Natural killer cell (primary cell): ENCODE measurements at regions not wholly inside any gene's neighbourhood (a gene's known extent, or its start where the extent isn't known, plus 50 kb on each side); places are given as distances from the start of the nearest gene placed in this dataset.

Experiments used
- ATAC-seq, 3 donors: fragments of 150-1000 bp in 2 of 3; fragments of 200-7000 bp in 1 of 3; cut with Tn5 transposase; 1 replicate in 1 of 3; 2 replicates in 2 of 3; pipeline ENCODE4 v1.10.0; 2021; ENCODE audit warnings: mild to moderate bottlenecking in 2 of 3, moderate library complexity in 2 of 3
- DNase-seq, 2 donors: peaks; one replicate each; pipeline versions ENCODE4 v3.0.0 to v3.0.0-alpha.2; 2013 to 2021; ENCODE audit warnings: mixed read lengths in 1 of 2
- H3K27ac ChIP-seq: one replicate; pipeline ENCODE4 v1.5.1; 2013; ENCODE audit warnings: mild to moderate bottlenecking, low read length
- H3K27me3 ChIP-seq: one replicate; pipeline ENCODE4 v1.6.1; 2013; ENCODE audit warnings: low read length; ENCODE audit not compliant: control insufficient read depth, insufficient read depth
- H3K36me3 ChIP-seq: one replicate; pipeline ENCODE4 v1.6.1; 2013; ENCODE audit warnings: low read length; ENCODE audit not compliant: control insufficient read depth, insufficient read depth
- H3K4me1 ChIP-seq: one replicate; pipeline ENCODE4 v1.6.1; 2013; ENCODE audit warnings: low read length; ENCODE audit not compliant: control insufficient read depth, insufficient read depth
- H3K4me3 ChIP-seq: one replicate; pipeline ENCODE4 v1.5.1; 2013; ENCODE audit warnings: low read length
- H3K9me3 ChIP-seq: one replicate; pipeline ENCODE4 v1.6.1; 2013; ENCODE audit warnings: low read length; ENCODE audit not compliant: control insufficient read depth, insufficient read depth
- H3K27ac Mint-ChIP-seq, 2 donors: one replicate each; pipeline ENCODE4 v1.8.0; 2022; ENCODE audit warnings: mild to moderate bottlenecking in 2 of 2, mixed read lengths in 2 of 2, moderate library complexity in 1 of 2
- H3K27me3 Mint-ChIP-seq, 2 donors: one replicate each; pipeline ENCODE4 v1.8.0; 2022; ENCODE audit warnings: low read depth in 2 of 2, mixed read lengths in 2 of 2
- H3K36me3 Mint-ChIP-seq: one replicate; pipeline ENCODE4 v1.8.0; 2022; ENCODE audit warnings: mixed read lengths
- H3K4me1 Mint-ChIP-seq, 2 donors: one replicate each; pipeline ENCODE4 v1.8.0; 2022; ENCODE audit warnings: mixed read lengths in 2 of 2
- H3K4me3 Mint-ChIP-seq: one replicate; pipeline ENCODE4 v1.8.0; 2022; ENCODE audit warnings: mild to moderate bottlenecking, moderate library complexity, mixed read lengths
- H3K9me3 Mint-ChIP-seq, 2 donors: one replicate each; pipeline ENCODE4 v1.8.0; 2022; ENCODE audit warnings: mixed read lengths in 2 of 2
- WGBS: methylation state at CpG from one replicate; pipeline ENCODE4 v1.1.7; 2013; ENCODE audit warnings: missing lambda C conversion rate; ENCODE audit not compliant: insufficient coverage; 5-methylcytosine and 5-hydroxymethylcytosine counted together
- intact Hi-C: fragments of 100-400 bp; cut with micrococcal nuclease; formaldehyde crosslinking; loops from one replicate; pipeline ENCODE4 v1.14.2; 2022
- TF ChIP-seq, protein P1 (sequence below): fragments of 200-600 bp; IDR thresholded peaks from one replicate; pipeline ENCODE4 v1.8.0; 2022; ENCODE audit warnings: antibody characterized with exemption

DNA sequence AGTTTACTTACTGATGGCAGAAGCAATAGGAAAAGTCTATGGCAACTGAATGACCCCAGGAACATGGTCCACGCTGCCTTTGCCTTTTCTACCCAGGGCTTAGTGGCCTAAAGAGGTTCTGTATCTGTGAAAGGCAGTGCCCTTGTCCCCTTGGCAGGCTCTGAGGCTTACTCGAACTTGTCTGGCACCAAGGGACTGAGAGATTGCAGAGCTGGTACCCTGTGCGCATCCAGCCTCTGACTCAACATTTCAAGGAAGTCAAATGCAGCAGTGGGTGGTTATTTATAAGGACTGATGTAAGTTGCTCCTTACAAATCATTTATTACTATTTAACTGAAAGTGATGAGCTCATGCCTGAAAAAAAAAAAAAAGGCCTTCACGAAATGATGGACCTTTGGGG lies 299.9 kb upstream of the MYOCD start:
- WGBS, result 76% methylated on average over 2 of the region's 4 CpGs
- Histone ChIP-seq H3K27ac (no peak overlapping the region), H3K4me3 (no peak overlapping the region), H3K36me3 (no peaks in the 10 kb centered on the region), H3K27me3 (no peaks in the 10 kb centered on the region), H3K4me1 (no peaks in the 10 kb centered on the region), H3K9me3 (no peaks in the 10 kb centered on the region)
- no peaks in the 10 kb centered on the region for H3K4me1 Mint-ChIP-seq
- TF ChIP-seq, protein P1, sequence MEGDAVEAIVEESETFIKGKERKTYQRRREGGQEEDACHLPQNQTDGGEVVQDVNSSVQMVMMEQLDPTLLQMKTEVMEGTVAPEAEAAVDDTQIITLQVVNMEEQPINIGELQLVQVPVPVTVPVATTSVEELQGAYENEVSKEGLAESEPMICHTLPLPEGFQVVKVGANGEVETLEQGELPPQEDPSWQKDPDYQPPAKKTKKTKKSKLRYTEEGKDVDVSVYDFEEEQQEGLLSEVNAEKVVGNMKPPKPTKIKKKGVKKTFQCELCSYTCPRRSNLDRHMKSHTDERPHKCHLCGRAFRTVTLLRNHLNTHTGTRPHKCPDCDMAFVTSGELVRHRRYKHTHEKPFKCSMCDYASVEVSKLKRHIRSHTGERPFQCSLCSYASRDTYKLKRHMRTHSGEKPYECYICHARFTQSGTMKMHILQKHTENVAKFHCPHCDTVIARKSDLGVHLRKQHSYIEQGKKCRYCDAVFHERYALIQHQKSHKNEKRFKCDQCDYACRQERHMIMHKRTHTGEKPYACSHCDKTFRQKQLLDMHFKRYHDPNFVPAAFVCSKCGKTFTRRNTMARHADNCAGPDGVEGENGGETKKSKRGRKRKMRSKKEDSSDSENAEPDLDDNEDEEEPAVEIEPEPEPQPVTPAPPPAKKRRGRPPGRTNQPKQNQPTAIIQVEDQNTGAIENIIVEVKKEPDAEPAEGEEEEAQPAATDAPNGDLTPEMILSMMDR, result no peak
- H3K27me3 Mint-ChIP-seq, result peaks cover 0 to 2% of the 10 kb centered on the region in 2 donors
- ATAC-seq (no peak), DNase-seq (no peak)
- intact Hi-C loops, result no loop called here
- no peak overlapping the region for H3K4me3 Mint-ChIP-seq
- peaks cover 10 to 12% of the 10 kb centered on the region in 2 donors for H3K9me3 Mint-ChIP-seq
- H3K36me3 Mint-ChIP-seq, result no peaks in the 10 kb centered on the region
- no peak overlapping the region for H3K27ac Mint-ChIP-seq

DNA sequence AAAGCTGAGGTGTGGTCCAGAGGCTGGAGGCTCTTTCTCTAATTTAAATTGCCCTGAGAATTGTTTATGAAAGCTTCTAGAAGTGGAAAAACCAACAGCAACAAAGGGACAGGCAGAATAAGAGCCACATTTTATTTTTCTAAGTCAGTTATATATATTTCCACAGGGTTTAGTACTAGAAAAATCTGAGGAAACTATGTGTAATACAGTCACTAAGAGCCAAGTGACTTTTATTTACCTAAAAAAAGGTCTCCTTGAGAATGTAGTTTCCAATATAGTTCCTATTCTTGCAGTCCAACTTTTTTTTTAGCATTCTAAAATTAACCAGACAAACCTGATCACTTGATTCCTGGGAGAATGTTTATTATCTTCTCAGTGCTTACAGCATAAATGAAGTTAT lies 296.6 kb upstream of the MYOCD start:
- TF ChIP-seq, protein P1, result no peak
- Mint-ChIP-seq H3K4me1 (no peaks in the 10 kb centered on the region), H3K27ac (no peak overlapping the region), H3K4me3 (no peak overlapping the region), H3K27me3 (no peaks in the 10 kb centered on the region), H3K9me3 (peaks cover 10 to 13% of the 10 kb centered on the region in 2 donors), H3K36me3 (no peaks in the 10 kb centered on the region)
- Histone ChIP-seq H3K27ac (no peak overlapping the region), H3K4me3 (no peak overlapping the region), H3K36me3 (no peaks in the 10 kb centered on the region), H3K27me3 (no peaks in the 10 kb centered on the region), H3K9me3 (no peaks in the 10 kb centered on the region), H3K4me1 (no peaks in the 10 kb centered on the region)
- no peak for DNase-seq
- intact Hi-C loops, result no loop called here
- no peak for ATAC-seq

DNA sequence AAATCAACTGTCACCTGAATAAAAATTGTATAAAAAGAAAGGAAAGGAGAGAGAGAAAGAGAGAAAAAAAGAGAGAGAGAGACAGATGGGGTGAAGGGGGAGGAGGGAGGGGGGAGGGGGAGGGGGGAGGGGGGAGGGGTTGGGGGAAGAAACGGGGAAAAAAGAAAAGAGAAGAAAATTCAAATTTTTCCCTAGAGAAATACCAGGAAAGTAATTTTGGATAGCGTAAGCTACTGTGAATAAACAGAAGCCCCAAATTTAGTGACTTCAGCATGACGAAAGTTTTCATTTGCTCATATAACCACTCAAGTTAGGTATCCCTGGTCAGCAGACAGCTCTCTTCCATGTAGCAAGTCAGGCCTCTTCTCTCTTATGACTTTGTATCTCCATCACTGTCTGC lies 289.4 kb upstream of the MYOCD start:
- Mint-ChIP-seq H3K27me3 (no peaks in the 10 kb centered on the region), H3K27ac (no peak overlapping the region), H3K4me3 (no peak overlapping the region), H3K36me3 (no peaks in the 10 kb centered on the region), H3K4me1 (no peaks in the 10 kb centered on the region), H3K9me3 (peaks cover 9% of the 10 kb centered on the region in 2 donors)
- intact Hi-C loops, result no loop called here
- H3K36me3 ChIP-seq, result no peaks in the 10 kb centered on the region
- no peaks in the 10 kb centered on the region for H3K4me1 ChIP-seq
- TF ChIP-seq, protein P1, result no peak
- DNase-seq, result no peak
- no peaks in the 10 kb centered on the region for H3K9me3 ChIP-seq
- no peak for ATAC-seq
- H3K4me3 ChIP-seq, result no peak overlapping the region
- 96% methylated on average over 2 of the region's 3 CpGs for WGBS
- no peaks in the 10 kb centered on the region for H3K27me3 ChIP-seq
- H3K27ac ChIP-seq, result no peak overlapping the region

DNA sequence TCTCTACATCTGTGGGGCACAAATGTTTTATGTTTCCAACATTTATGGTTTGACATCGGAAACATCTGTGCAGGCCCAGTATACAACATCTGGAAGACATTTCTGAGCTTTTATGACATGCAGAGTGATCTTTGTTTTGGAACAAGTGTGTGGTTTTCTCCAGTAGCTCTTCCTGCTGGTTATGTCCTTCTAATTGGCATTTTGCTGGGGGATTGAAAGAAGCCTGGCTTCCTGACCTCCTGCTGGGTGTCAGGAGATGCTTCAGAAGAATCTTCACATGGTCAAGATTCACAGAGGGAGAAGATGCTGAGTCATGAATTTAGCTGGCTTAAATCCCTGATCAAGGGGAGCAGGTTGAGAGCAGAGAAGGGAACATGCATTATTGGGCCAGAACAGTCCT lies 279.5 kb upstream of the MYOCD start:
- TF ChIP-seq, protein P1, result no peak
- H3K4me1 Mint-ChIP-seq, result no peaks in the 10 kb centered on the region
- H3K4me3 Mint-ChIP-seq, result no peak overlapping the region
- WGBS, result 94% methylated on average over 1 of the region's 1 CpG
- no peak for DNase-seq
- Histone ChIP-seq H3K9me3 (peaks cover 2% of the 10 kb centered on the region), H3K27me3 (no peaks in the 10 kb centered on the region), H3K4me3 (no peak overlapping the region), H3K36me3 (no peaks in the 10 kb centered on the region), H3K4me1 (no peaks in the 10 kb centered on the region), H3K27ac (no peak overlapping the region)
- H3K36me3 Mint-ChIP-seq, result no peaks in the 10 kb centered on the region
- intact Hi-C loops, result no loop called here
- no peak overlapping the region for H3K27ac Mint-ChIP-seq
- H3K27me3 Mint-ChIP-seq, result no peaks in the 10 kb centered on the region
- peaks cover 2 to 5% of the 10 kb centered on the region in 2 donors for H3K9me3 Mint-ChIP-seq
- no peak for ATAC-seq
